Neural crest cell (in vitro differentiated cells): ENCODE measurements at regions not wholly inside any gene's neighbourhood (a gene's known extent, or its start where the extent isn't known, plus 50 kb on each side); places are given as distances from the start of the nearest gene placed in this dataset.

Source experiments
- DNase-seq: peaks from one replicate; pipeline ENCODE4 v3.0.0; 2021; ENCODE audit warnings: low read depth, mixed read lengths, low spot score
- H3K27ac Mint-ChIP-seq: one replicate; pipeline ENCODE4 v1.8.0; 2021; ENCODE audit warnings: mild to moderate bottlenecking, mixed read lengths; ENCODE audit not compliant: unreplicated experiment
- H3K27me3 Mint-ChIP-seq: 2 replicates; pipeline ENCODE4 v1.8.0; 2021; ENCODE audit warnings: low read depth, mild to moderate bottlenecking, mixed read lengths
- H3K36me3 Mint-ChIP-seq: 2 replicates; pipeline ENCODE4 v1.8.0; 2021; ENCODE audit warnings: low read depth, mild to moderate bottlenecking, mixed read lengths
- H3K4me1 Mint-ChIP-seq: 2 replicates; pipeline ENCODE4 v1.8.0; 2021; ENCODE audit warnings: mixed read lengths
- H3K4me3 Mint-ChIP-seq: one replicate; pipeline ENCODE4 v1.8.0; 2021; ENCODE audit warnings: mild to moderate bottlenecking, mixed read lengths
- H3K9me3 Mint-ChIP-seq: 2 replicates; pipeline ENCODE4 v1.8.0; 2021; ENCODE audit warnings: mixed read lengths
- CTCF ChIP-seq: fragments of 200-600 bp; sonication (generic); conservative IDR thresholded peaks from 2 replicates; pipeline ENCODE4 v1.5.0; 2021; ENCODE audit warnings: antibody characterized with exemption, mild to moderate bottlenecking

DNA sequence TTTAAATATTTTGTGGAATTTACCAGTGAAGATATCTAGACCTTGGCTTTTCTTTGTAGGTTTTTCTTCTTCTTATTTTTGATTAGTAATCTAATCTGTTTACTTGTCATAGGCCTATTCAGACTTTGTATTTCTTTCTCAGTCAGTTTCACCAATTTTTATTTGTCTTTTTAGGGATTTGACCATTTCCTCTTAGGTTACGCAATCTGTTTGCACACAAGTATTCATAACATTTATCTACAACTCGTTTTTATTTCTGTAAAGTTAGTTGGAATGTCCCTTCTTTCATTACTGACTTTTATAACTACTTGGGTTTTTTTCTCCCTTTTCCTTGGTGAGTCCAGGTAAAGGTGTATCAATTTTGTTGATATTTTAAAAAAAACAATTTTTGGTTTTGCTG, 545.7 kb downstream of the AACS start:
- Mint-ChIP-seq H3K27ac (no peak overlapping the region), H3K4me3 (no peak overlapping the region), H3K9me3 (peaks cover 5% of the 10 kb centered on the region), H3K36me3 (no peaks in the 10 kb centered on the region), H3K27me3 (no peaks in the 10 kb centered on the region), H3K4me1 (no peaks in the 10 kb centered on the region)
- TF ChIP-seq CTCF, result no peak
- DNase-seq, result no peak

- Mint-ChIP-seq H3K27ac (no peak overlapping the region), H3K4me1 (no peaks in the 10 kb centered on the region), H3K4me3 (no peak overlapping the region), H3K27me3 (no peaks in the 10 kb centered on the region), H3K36me3 (no peaks in the 10 kb centered on the region), H3K9me3 (peaks cover 2% of the 10 kb centered on the region)
- no peak for TF ChIP-seq CTCF
- DNase-seq, result no peak
Measured at GRCh38 chr12:125614058-125614457, 548.8 kb downstream of the AACS start.

DNA sequence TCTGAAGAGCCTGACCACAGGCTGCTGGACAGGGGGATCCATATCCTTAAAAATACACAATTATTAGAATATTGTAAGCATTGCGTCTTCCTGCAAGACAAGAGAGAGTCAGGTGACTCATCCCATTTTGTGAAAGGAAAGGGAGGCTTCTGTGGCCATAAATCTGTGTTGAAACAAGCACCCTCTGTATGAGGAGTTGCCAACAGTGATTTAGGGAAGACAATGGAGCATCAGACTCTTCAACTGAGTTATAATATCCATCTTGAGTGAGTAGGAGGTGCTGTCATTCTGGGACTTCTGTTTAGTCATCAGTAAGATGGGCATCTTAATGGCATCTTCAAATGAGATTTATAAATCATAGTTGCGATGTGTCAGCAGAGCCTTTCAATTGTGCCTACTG, 554.5 kb downstream of the AACS start:
- Mint-ChIP-seq H3K27ac (no peak overlapping the region), H3K4me1 (no peaks in the 10 kb centered on the region), H3K9me3 (peaks cover 5% of the 10 kb centered on the region), H3K27me3 (no peaks in the 10 kb centered on the region), H3K36me3 (no peaks in the 10 kb centered on the region), H3K4me3 (no peak overlapping the region)
- no peak for TF ChIP-seq CTCF
- DNase-seq, result no peak

DNA sequence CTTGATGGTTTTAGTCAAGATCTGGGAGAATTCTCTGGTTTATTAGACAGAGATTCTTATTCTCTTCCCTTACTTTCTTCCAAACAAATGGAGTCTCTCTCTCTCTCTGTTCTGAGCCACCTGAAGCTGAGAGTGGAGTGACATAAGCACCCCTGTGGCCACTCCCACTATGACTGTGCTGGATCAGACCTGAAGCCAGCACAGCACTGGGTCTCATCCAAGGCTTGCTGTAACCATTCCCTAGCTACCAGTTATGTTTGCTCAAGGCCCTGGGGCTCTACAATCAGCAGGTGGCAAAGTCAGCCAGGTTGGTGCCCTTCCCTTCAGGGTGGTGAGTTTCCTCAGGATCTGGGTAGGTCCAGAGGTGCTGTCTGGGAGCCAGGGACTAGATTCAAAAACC, 568.5 kb downstream of the AACS start:
- peak overlapping the region; percentile 53 for H3K27ac Mint-ChIP-seq
- peaks cover 9% of the 10 kb centered on the region for H3K9me3 Mint-ChIP-seq
- TF ChIP-seq CTCF, result no peak
- no peak overlapping the region for H3K4me3 Mint-ChIP-seq
- no peaks in the 10 kb centered on the region for H3K36me3 Mint-ChIP-seq
- no peaks in the 10 kb centered on the region for H3K27me3 Mint-ChIP-seq
- H3K4me1 Mint-ChIP-seq, result no peaks in the 10 kb centered on the region
- DNase-seq, result no peak

DNA sequence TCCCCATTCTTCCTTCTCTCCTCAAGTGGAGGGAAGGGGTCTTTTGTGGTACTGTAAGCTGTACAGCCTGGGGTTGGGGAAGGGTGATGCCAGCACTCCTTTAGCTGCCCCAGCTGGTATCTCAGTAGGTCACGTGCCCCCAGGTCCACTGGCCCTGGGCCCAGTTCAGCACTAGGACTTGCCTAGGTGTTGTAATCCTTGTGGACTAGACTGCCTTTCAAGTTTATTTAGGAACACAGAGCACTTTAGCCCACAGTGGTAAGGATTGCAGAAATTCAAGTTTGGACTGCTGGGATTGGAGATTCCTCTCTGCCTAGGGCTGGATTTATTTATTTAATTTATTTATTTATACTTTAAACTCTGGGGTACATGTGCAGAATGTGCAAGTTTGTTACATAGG, 569.6 kb downstream of the AACS start:
- Mint-ChIP-seq H3K27me3 (no peaks in the 10 kb centered on the region), H3K4me1 (no peaks in the 10 kb centered on the region), H3K9me3 (peaks cover 3% of the 10 kb centered on the region), H3K27ac (no peak overlapping the region), H3K36me3 (no peaks in the 10 kb centered on the region), H3K4me3 (no peak overlapping the region)
- no peak for DNase-seq
- TF ChIP-seq CTCF, result no peak

DNA sequence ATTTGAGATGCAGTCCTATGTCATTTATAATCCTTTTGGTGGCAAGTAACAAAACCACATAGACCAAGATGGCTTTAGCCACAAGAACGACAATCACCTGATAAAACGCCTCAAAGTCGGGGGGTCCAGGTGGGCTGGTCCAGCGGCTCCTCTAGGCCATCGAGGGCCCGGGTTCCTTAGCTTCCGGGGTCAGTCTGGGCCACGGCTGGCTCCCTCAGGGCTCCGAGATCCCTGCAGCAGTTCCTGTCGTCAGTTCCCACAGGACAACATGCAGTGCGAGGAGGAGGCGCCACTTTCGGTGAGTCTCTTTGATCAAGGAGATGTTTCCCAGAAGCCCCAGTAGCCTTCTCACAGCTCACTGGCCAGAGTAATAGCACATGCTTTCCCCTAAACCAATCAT, 574.6 kb downstream of the AACS start:
- no peaks in the 10 kb centered on the region for H3K27me3 Mint-ChIP-seq

More for the DNA sequence above, 574.6 kb downstream of the AACS start:
- Mint-ChIP-seq H3K4me3 (no peak overlapping the region), H3K36me3 (no peaks in the 10 kb centered on the region), H3K4me1 (no peaks in the 10 kb centered on the region), H3K9me3 (no peaks in the 10 kb centered on the region), H3K27ac (no peak overlapping the region)
- no peak for DNase-seq
- TF ChIP-seq CTCF, result no peak
